GM19351 (cell line): ENCODE measurements at regions not wholly inside any gene's neighbourhood (a gene's known extent, or its start where the extent isn't known, plus 50 kb on each side); places are given as distances from the start of the nearest gene placed in this dataset.
A peak's percentile ranks its signal among the peaks of the same experiment; 100 is the strongest.

Experiments
- ATAC-seq: cut with Tn5 transposase; IDR thresholded peaks from one replicate; pipeline ENCODE4 v1.9.1; 2021; ENCODE audit warnings: mild to moderate bottlenecking, moderate library complexity; ENCODE audit not compliant: unreplicated experiment

- ATAC-seq: no peak
Measured at GRCh38 chr10:3692387-3692999, 92.5 kb downstream of the KLF6 start.

GRCh38 chr10:3691482-3691881 lies 93.5 kb downstream of the KLF6 start:
- no peak for ATAC-seq

DNA sequence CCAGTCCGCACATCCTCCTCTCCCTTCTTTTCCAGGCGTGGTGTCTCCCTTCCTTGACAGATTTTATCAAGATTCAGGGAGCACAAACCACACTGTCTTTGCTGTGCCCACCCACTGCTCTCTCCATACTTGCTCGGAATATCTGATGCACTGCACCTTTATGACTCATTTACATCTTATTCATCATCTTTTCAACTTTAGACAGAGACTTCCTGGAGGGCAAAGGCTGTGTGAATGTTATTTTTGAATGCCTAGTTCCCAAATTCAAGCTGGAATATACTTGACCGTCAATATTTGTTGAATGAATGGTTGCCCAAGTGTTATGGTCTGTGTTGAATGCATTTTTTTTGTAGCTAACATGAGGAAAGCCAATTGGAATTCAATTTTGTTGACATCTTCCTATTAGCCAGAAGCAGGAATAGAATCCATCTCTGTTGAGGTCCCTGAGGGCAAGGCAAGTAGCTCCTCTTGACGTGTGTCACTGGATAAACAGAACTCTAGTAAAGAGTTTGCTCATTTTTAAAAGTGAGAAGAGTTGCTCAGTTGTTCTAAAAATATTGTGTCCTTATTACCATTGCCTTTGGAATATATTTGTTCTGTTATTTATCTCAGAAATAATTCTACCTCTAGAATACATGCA lies 95.0 kb downstream of the KLF6 start:
- ATAC-seq: no peak

DNA sequence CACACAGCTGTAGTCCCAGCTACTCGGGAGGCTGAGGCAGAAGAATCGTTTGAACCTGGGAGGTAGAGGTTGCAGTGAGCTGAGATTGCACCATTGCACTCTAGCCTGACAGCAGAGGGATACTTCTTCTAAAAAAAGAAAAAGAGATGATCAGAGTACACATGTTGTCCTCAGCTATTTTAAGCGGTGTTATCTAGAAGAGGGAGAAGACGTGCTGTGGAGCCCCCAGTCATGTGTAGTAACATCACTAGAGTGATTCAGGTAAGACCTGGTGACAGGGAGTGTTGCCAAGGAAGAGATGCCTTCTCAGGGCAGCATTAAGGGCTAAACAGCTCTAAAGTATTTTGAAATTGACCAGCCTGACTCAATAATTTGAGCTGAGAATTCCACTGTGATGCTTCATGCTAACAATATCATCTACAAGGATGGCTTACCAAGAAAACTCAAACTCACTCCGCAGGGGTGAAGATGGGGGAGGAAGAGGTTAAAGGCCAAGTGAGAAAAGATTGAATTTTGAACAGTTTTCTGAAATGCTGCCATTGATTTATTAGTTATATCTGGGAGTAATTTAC lies 97.4 kb downstream of the KLF6 start:
- no peak for ATAC-seq

GRCh38 chr10:3685384-3685783 lies 99.6 kb downstream of the KLF6 start:
- ATAC-seq: no peak

- ATAC-seq: no peak
Measured at GRCh38 chr10:3684891-3685290, 100.1 kb downstream of the KLF6 start.

GRCh38 chr10:3683560-3683959 lies 101.4 kb downstream of the KLF6 start:
- no peak for ATAC-seq

GRCh38 chr10:3682745-3683144 lies 102.3 kb downstream of the KLF6 start:
- ATAC-seq: no peak

DNA sequence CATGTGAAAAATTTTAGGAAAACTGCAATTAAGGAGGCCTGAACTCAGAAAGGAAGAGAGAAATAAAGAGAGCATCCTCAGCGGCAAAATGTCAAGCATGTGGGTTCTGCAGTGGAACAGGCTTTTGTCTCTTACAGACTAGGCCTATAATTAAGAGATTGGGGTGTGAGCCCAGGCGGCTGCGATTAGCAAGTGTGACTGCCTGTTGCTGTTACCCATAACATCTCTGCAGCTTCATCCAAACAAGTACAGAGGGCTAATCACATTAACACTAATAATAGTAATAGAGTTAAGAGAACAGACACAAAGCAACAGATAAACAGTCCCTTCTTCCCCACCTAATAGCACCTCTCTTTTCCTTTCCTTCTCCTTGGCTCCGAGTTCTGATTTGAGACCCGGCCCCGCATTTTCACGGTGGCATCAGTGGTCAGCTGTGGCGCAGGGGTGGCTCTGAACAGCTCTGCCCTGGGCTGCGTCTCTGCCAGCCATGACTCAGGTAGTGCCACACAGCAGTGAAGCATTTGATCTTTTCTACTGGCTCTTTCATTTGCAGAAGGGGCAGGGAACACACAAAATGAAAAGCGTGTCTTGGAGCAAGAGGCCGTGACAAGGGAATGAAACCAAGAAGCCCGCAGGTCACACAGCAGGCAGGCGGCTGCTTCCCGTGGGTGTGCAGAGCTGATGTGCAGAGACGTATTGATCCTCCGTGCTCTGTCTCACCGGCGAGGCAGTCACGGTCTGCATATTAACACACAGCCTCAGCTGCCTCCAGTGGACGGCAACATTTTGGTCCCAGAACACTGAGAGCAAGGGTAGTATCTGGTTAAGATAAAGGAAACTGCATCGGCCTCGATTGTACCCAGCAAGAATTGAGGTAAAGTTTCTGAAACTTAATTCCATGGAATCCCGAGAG lies 103.1 kb downstream of the KLF6 start:
- no peak for ATAC-seq

DNA sequence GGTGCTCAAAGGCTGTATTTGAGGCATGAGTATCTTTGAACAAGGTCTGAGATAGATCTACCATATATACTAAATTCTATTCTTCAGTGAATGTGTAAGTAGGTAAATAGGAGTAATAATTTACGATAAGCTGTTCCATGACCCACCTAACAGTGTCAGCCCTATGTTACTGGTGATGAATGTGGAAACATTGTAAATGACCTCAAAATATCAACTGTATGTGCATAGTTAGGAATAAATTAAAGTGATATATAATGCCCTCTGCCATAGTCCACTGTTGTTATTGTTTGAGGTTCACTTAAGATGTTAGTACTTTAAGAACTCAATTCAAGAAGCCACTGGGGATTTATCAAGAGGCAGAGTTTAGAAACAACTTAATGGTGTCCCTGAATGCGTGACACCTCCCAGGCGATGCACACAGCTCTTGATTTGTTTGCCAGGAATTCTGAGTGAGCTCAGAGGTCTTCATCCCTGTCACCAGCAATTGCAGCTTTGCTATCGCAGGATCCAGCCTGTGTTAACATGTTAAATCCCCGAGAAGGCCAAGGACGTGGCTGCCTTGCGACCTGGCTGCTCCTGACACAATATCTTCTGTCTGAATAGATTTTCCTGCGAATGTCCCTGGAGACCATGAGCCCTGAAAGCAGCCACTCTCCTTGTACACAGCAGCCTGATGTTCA lies 104.9 kb downstream of the KLF6 start:
- no peak for ATAC-seq

- no peak for ATAC-seq
Measured at GRCh38 chr10:3678629-3679227, 106.3 kb downstream of the KLF6 start.

- ATAC-seq: peak; percentile 97
Measured at GRCh38 chr10:3676564-3676963, 108.4 kb downstream of the KLF6 start.

DNA sequence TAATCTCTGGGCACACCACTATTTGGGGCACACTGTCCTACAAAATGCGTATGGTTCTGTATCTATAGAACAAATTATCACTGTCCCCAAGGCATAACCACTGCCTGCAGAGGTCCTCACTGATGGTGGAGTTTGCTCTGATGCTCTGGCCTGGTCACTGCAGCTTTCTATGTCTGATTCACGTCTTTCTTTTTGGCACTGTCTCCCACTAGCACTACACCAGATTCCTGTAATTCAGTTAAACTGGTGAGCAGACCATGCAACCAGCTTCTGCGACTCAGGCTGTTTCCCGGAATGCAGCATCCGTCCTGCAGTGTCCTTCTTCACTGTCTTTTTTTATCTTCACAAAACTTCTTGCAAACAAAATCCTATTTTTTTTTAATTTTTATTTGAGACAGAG lies 112.8 kb downstream of the KLF6 start:
- ATAC-seq: no peak

- ATAC-seq: no peak
Measured at GRCh38 chr10:3671386-3671955, 113.5 kb downstream of the KLF6 start.

DNA sequence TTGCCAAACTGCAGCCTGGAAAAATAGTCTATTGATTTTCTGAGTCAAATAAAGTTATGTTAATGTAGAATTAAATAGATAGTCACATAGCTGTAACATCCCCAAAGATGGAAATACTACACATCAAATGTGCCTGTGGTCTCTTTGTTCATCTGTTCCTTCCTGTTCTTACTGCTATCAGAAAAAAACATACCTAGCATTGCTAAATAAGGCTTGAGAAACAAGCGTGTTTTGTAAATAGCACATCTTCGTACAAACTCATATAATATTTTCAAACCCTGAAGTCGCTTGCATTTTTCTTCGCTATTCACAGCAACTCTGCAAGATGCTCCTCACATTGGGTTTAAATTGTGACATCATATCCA lies 116.1 kb downstream of the KLF6 start:
- no peak for ATAC-seq

- ATAC-seq: no peak
Measured at GRCh38 chr10:3668276-3668965, 116.6 kb downstream of the KLF6 start.

GRCh38 chr10:3666525-3667302 lies 118.3 kb downstream of the KLF6 start:
- ATAC-seq: no peak

GRCh38 chr10:3665316-3665908 lies 119.6 kb downstream of the KLF6 start:
- no peak for ATAC-seq

- no peak for ATAC-seq
Measured at GRCh38 chr10:3662775-3663174, 122.2 kb downstream of the KLF6 start.
